OCI-LY7 (cell line): ENCODE measurements at regions not wholly inside any gene's neighbourhood (a gene's known extent, or its start where the extent isn't known, plus 50 kb on each side); places are given as distances from the start of the nearest gene placed in this dataset.

Source experiments
- BruUV-seq: library from RNA; stranded (reverse); fragments of 400-500 nt; replicated peaks from 2 replicates; lab custom pipeline; 2021; lab: Mats Ljungman, UMichigan
- CTCF ChIA-PET: fragments of 300-600 bp; sonication (Branson Sonifier 250); formaldehyde crosslinking; loops from one replicate; lab custom pipeline; 2022; ENCODE audit warnings: antibody characterized with exemption; ENCODE audit not compliant: unreplicated experiment; lab: Charles Lee
- POLR2A ChIA-PET: fragments of 300-600 bp; sonication (Branson Sonifier 250); formaldehyde crosslinking; loops from one replicate; lab custom pipeline; 2022; ENCODE audit warnings: antibody characterized with exemption; lab: Charles Lee
- DNase-seq: peaks from one replicate; pipeline ENCODE4 v3.0.0-alpha.2; 2015; ENCODE audit warnings: low spot score
- H2AFZ ChIP-seq: fragments of 200-600 bp; sonication (generic), shearing (Covaris generic); 2 replicates; pipeline ENCODE4 v1.6.1; 2014; ENCODE audit warnings: mild to moderate bottlenecking, antibody characterized with exemption, low read length, moderate library complexity
- H3K27ac ChIP-seq: fragments of 200-600 bp; sonication (generic); 2 replicates; pipeline ENCODE4 v1.5.1; 2014; ENCODE audit warnings: mixed run types, low read depth, mild to moderate bottlenecking, moderate library complexity, low read length, inconsistent platforms; ENCODE audit not compliant: poor library complexity, severe bottlenecking
- H3K36me3 ChIP-seq: fragments of 200-600 bp; sonication (generic); 2 replicates; pipeline ENCODE4 v1.6.1; 2014; ENCODE audit warnings: mild to moderate bottlenecking, antibody characterized with exemption, low read length, moderate library complexity, mixed read lengths; ENCODE audit not compliant: insufficient read depth
- H3K4me1 ChIP-seq: fragments of 200-600 bp; sonication (generic); 2 replicates; pipeline ENCODE4 v1.5.1; 2014; ENCODE audit warnings: mild to moderate bottlenecking, low read length; ENCODE audit not compliant: insufficient read depth, poor library complexity, severe bottlenecking
- H3K4me2 ChIP-seq: fragments of 200-600 bp; sonication (generic); 2 replicates; pipeline ENCODE4 v1.6.1; 2014; ENCODE audit warnings: mild to moderate bottlenecking, low read length
- H3K4me3 ChIP-seq: fragments of 200-600 bp; sonication (generic); 2 replicates; pipeline ENCODE4 v1.5.1; 2014; ENCODE audit warnings: mild to moderate bottlenecking, low read depth, low read length; ENCODE audit not compliant: poor library complexity, severe bottlenecking
- H3K79me2 ChIP-seq: fragments of 200-600 bp; sonication (generic); 2 replicates; pipeline ENCODE4 v1.6.1; 2016; ENCODE audit warnings: low read depth, mild to moderate bottlenecking, low read length, moderate library complexity, mixed read lengths; ENCODE audit not compliant: insufficient read depth
- H3K9me2 ChIP-seq: fragments of 200-600 bp; sonication (generic); 2 replicates; pipeline ENCODE4 v1.6.1; 2016; ENCODE audit warnings: mild to moderate bottlenecking, low read length, mixed read lengths; ENCODE audit not compliant: insufficient read depth
- H3K9me3 ChIP-seq: fragments of 200-600 bp; sonication (generic); 2 replicates; pipeline ENCODE4 v1.6.1; 2014; ENCODE audit warnings: mild to moderate bottlenecking, mixed run types, low read length, mixed read lengths
- H4K20me1 ChIP-seq: fragments of 200-600 bp; sonication (generic); 2 replicates; pipeline ENCODE4 v1.6.1; 2014; ENCODE audit warnings: mild to moderate bottlenecking, antibody characterized with exemption, low read length, moderate library complexity, mixed read lengths; ENCODE audit not compliant: insufficient read depth
- EZH2phosphoT487 ChIP-seq: fragments of 200-600 bp; sonication (generic); IDR thresholded peaks from 2 replicates; pipeline ENCODE4 v1.6.1; 2018; ENCODE audit warnings: low read depth, borderline replicate concordance, mild to moderate bottlenecking, mixed run types, antibody characterized with exemption, low read length, moderate library complexity, mixed read lengths
- intact Hi-C: fragments of 100-400 bp; cut with micrococcal nuclease; formaldehyde crosslinking; loops from one replicate; pipeline ENCODE4 v1.10.0; 2022; ENCODE audit not compliant: unreplicated experiment
- TF ChIP-seq, protein P1 (sequence below): fragments of 200-600 bp; sonication (generic); conservative IDR thresholded peaks from 2 replicates; pipeline ENCODE4 v1.5.1; 2014; ENCODE audit warnings: mild to moderate bottlenecking, antibody characterized with exemption, low read length, moderate library complexity, mixed read lengths

DNA sequence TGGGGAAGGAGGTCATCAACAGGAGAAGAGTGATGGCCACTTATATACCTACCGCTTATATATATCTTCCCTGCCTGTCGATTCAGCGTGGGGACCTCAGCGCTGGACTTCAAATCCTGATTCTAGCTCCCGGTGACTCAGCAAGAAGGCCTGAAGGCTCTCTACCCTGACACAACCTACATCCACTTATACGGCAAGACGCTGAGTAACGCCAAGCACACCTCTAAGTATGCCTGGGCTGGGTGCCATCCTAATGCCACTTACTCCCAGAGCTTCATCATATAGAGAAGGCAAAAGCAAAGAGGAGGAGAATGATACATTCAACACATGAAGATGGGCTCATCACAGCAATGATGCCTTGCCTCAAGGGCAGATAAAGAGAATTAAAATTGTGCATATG, 198.3 kb downstream of the CHIC2 start:
- Histone ChIP-seq H4K20me1 (no peaks in the 10 kb centered on the region), H3K36me3 (no peaks in the 10 kb centered on the region), H2AFZ (no peak overlapping the region), H3K27ac (no peak overlapping the region), H3K9me3 (no peaks in the 10 kb centered on the region), H3K4me1 (no peaks in the 10 kb centered on the region), H3K79me2 (no peaks in the 10 kb centered on the region), H3K9me2 (no peaks in the 10 kb centered on the region), H3K4me2 (no peak overlapping the region), H3K4me3 (no peak overlapping the region)
- ChIA-PET POLR2A (no interaction called here), CTCF (no interaction called here)
- BruUV-seq, result no TSS peak
- TF ChIP-seq, protein P1, sequence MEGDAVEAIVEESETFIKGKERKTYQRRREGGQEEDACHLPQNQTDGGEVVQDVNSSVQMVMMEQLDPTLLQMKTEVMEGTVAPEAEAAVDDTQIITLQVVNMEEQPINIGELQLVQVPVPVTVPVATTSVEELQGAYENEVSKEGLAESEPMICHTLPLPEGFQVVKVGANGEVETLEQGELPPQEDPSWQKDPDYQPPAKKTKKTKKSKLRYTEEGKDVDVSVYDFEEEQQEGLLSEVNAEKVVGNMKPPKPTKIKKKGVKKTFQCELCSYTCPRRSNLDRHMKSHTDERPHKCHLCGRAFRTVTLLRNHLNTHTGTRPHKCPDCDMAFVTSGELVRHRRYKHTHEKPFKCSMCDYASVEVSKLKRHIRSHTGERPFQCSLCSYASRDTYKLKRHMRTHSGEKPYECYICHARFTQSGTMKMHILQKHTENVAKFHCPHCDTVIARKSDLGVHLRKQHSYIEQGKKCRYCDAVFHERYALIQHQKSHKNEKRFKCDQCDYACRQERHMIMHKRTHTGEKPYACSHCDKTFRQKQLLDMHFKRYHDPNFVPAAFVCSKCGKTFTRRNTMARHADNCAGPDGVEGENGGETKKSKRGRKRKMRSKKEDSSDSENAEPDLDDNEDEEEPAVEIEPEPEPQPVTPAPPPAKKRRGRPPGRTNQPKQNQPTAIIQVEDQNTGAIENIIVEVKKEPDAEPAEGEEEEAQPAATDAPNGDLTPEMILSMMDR, result no peak
- no peak for TF ChIP-seq EZH2phosphoT487
- DNase-seq, result no peak
- intact Hi-C loops, result no loop called here

DNA sequence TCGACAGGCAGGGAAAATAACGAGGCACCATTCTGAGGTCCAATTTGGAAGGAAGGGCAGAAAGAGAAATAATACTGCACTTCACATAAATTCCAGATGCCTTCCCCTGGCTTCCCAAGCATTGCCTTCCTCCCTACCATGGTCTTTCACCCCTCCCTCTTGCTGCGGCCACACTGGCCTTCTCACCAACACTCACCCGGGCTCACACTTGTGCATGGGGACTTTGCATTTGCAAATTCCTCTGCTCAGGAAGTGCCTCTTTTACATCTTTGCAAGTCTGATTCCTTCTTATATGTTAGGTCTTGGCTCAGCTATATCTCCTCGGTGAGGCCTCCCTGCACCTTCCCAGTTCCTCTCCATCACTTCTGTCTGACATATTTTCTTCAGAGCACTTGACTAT, 199.4 kb downstream of the CHIC2 start:
- Histone ChIP-seq H3K4me1 (no peaks in the 10 kb centered on the region), H3K4me2 (no peak overlapping the region), H3K4me3 (no peak overlapping the region), H2AFZ (no peak overlapping the region), H3K9me3 (no peaks in the 10 kb centered on the region), H3K79me2 (no peaks in the 10 kb centered on the region), H3K27ac (no peak overlapping the region), H3K9me2 (no peaks in the 10 kb centered on the region), H3K36me3 (no peaks in the 10 kb centered on the region), H4K20me1 (no peaks in the 10 kb centered on the region)
- ChIA-PET POLR2A (no interaction called here), CTCF (no interaction called here)
- no peak for DNase-seq
- TF ChIP-seq, protein P1, result no peak
- TF ChIP-seq EZH2phosphoT487, result no peak
- BruUV-seq, result no TSS peak
- intact Hi-C loops, result no loop called here

DNA sequence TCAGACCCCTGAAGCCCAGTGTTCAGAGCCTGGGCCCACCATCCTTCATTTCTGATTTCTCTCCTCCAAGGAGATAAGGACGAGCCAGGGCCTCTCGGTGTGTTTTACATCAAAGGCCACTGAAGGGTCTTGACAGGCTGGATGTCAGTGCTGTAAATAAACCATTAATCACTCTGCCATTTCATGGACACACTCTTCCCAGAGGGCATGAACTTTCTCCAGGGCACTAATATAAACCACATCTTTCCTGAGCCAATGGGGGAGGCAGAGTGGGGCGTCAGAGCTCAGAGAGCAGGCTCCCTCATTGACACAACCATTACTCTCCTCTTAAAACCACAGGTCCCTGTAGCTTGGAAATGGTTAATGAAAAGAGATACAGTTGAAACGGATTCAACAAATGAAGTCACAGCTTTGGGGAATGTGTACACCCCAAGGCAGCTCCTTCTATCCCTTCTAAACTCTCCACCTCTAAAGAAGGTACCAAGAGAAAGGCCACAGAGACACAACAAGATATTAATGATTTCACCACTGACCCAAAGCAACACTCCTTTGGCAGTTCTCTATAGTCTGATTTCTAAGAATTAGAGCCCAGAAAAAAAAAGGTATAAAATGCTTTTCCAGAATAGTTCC, 200.6 kb downstream of the CHIC2 start:
- Histone ChIP-seq H3K9me3 (no peaks in the 10 kb centered on the region), H3K79me2 (no peaks in the 10 kb centered on the region), H2AFZ (no peak overlapping the region), H3K4me1 (no peaks in the 10 kb centered on the region), H4K20me1 (no peaks in the 10 kb centered on the region), H3K27ac (no peak overlapping the region), H3K4me3 (no peak overlapping the region), H3K4me2 (no peak overlapping the region), H3K36me3 (no peaks in the 10 kb centered on the region), H3K9me2 (no peaks in the 10 kb centered on the region)
- CTCF ChIA-PET, result no interaction called here
- TF ChIP-seq EZH2phosphoT487, result no peak
- TF ChIP-seq, protein P1, result no peak
- intact Hi-C loops, result no loop called here
- no peak for DNase-seq
- BruUV-seq, result no TSS peak
- POLR2A ChIA-PET, result no interaction called here
